ENCODE measurements at regions not wholly inside any gene's neighbourhood (a gene's known extent, or its start where the extent isn't known, plus 50 kb on each side); places are given as distances from the start of the nearest gene placed in this dataset.

DNA sequence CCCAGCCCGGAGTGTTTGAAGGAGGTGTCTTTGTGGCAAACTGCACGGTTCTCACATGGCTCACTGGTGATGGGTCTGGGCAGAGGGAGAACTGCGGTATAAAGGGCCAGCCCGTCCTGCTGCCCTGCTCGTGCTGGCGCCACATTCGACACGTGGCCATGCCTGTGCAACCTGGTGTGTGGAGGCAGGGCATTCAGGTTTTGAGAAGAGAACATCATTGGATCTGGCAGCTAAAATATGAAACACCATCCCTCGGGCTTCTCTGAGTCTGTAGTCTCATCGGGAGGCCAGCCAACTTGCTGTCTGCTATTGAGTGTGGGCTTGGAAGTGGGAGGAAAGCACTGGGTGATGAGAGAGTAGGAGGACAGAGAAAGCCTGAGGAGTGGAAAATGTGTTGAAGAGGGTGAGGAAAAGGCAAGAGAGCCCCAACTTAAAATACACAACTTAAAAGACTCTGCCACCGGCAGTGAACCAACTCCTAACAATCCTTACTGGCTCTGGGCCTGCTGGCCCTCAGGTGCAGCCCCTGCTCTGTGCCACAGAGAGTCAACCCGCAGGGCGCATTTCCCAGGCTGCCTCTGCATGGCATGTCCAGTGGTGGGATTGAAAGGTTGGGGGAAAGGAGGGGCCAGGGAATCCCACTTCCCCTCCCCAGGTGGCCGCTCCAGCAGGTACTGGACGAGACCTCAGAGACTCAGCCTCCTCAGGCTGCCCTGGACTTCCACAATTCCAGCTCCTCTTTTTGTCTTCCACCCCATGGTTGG, 112.7 kb upstream of the DLX2 start:
- Histone ChIP-seq H3K4me3 (ENCODE audit: low read depth, low read length, poor library complexity, severe bottlenecking) (no peak overlapping the region), H4K20me1 (ENCODE audit: insufficient read depth, low read length) (no peaks in the 10 kb centered on the region), H3K9me2 (ENCODE audit: low read depth, low read length) (no peaks in the 10 kb centered on the region), H3K79me2 (ENCODE audit: insufficient read depth, low read length) (no peaks in the 10 kb centered on the region), H3K4me2 (ENCODE audit: low read length) (no peak overlapping the region), H2AFZ (ENCODE audit: low read length) (no peak overlapping the region), H3K27me3 (ENCODE audit: insufficient read depth, low read length) (no peaks in the 10 kb centered on the region; the same call in 1 of the 2 replicates), H3K4me1 (ENCODE audit: insufficient read depth, low read length, severe bottlenecking) (no peaks in the 10 kb centered on the region), H3K27ac (ENCODE audit: low read depth, low read length, poor library complexity, severe bottlenecking) (no peak overlapping the region), H3K36me3 (ENCODE audit: insufficient read depth, low read length) (no peaks in the 10 kb centered on the region), H3F3A (ENCODE audit: insufficient read depth, low read length) (no peaks in the 10 kb centered on the region), H3K9me3 (ENCODE audit: low read length) (no peaks in the 10 kb centered on the region), H3K9ac (ENCODE audit: low read length) (no peak overlapping the region)
- TF ChIP-seq EZH2 (IDR thresholded peaks at IDR 0.05; ENCODE audit: borderline replicate concordance, low read length) (no peak), CTCF (IDR thresholded peaks at IDR 0.05; ENCODE audit: low read length) (no peak)

- Histone ChIP-seq H3K4me3 (ENCODE audit: low read depth, low read length, poor library complexity, severe bottlenecking) (no peak overlapping the region), H3K9me2 (ENCODE audit: low read depth, low read length) (no peaks in the 10 kb centered on the region), H4K20me1 (ENCODE audit: insufficient read depth, low read length) (no peaks in the 10 kb centered on the region), H3K9me3 (ENCODE audit: low read length) (no peaks in the 10 kb centered on the region), H3K9ac (ENCODE audit: low read length) (no peak overlapping the region), H3F3A (ENCODE audit: insufficient read depth, low read length) (no peaks in the 10 kb centered on the region), H3K4me1 (ENCODE audit: insufficient read depth, low read length, severe bottlenecking) (no peaks in the 10 kb centered on the region), H3K27me3 (ENCODE audit: insufficient read depth, low read length) (no peaks in the 10 kb centered on the region; the same call in 1 of the 2 replicates), H3K4me2 (ENCODE audit: low read length) (no peak overlapping the region), H2AFZ (ENCODE audit: low read length) (no peak overlapping the region), H3K79me2 (ENCODE audit: insufficient read depth, low read length) (no peaks in the 10 kb centered on the region), H3K27ac (ENCODE audit: low read depth, low read length, poor library complexity, severe bottlenecking) (no peak overlapping the region), H3K36me3 (ENCODE audit: insufficient read depth, low read length) (no peaks in the 10 kb centered on the region)
- TF ChIP-seq EZH2 (IDR thresholded peaks at IDR 0.05; ENCODE audit: borderline replicate concordance, low read length) = no peak
- TF ChIP-seq CTCF (IDR thresholded peaks at IDR 0.05; ENCODE audit: low read length) = no peak
These were observed 113.2 kb upstream of the DLX2 start for GRCh38 chr2:172215936-172216335.

GRCh38 chr2:172216477-172216876, 113.8 kb upstream of the DLX2 start:
- Histone ChIP-seq H3K9ac (ENCODE audit: low read length) (no peak overlapping the region), H3K36me3 (ENCODE audit: insufficient read depth, low read length) (no peaks in the 10 kb centered on the region), H3F3A (ENCODE audit: insufficient read depth, low read length) (no peaks in the 10 kb centered on the region), H3K4me2 (ENCODE audit: low read length) (no peak overlapping the region), H4K20me1 (ENCODE audit: insufficient read depth, low read length) (no peaks in the 10 kb centered on the region), H3K4me3 (ENCODE audit: low read depth, low read length, poor library complexity, severe bottlenecking) (no peak overlapping the region), H3K27me3 (ENCODE audit: insufficient read depth, low read length) (no peaks in the 10 kb centered on the region; the same call in 1 of the 2 replicates), H2AFZ (ENCODE audit: low read length) (no peak overlapping the region), H3K9me3 (ENCODE audit: low read length) (no peaks in the 10 kb centered on the region), H3K79me2 (ENCODE audit: insufficient read depth, low read length) (no peaks in the 10 kb centered on the region), H3K27ac (ENCODE audit: low read depth, low read length, poor library complexity, severe bottlenecking) (no peak overlapping the region), H3K4me1 (ENCODE audit: insufficient read depth, low read length, severe bottlenecking) (no peaks in the 10 kb centered on the region), H3K9me2 (ENCODE audit: low read depth, low read length) (no peaks in the 10 kb centered on the region)
- TF ChIP-seq CTCF (IDR thresholded peaks at IDR 0.05; ENCODE audit: low read length) (no peak), EZH2 (IDR thresholded peaks at IDR 0.05; ENCODE audit: borderline replicate concordance, low read length) (no peak)

All from OCI-LY1 (cell line).